HFFc6 (cell line): ENCODE measurements at regions not wholly inside any gene's neighbourhood (a gene's known extent, or its start where the extent isn't known, plus 50 kb on each side); places are given as distances from the start of the nearest gene placed in this dataset.

ENCODE experiments used
- DNase-seq: peaks from one replicate; pipeline ENCODE4 v3.0.0-alpha.2; 2018
- H3K27ac Mint-ChIP-seq: 2 replicates; pipeline ENCODE4 v1.8.0; 2020; ENCODE audit warnings: mild to moderate bottlenecking, mixed read lengths
- H3K27me3 Mint-ChIP-seq: 2 replicates; pipeline ENCODE4 v1.8.0; 2021; ENCODE audit warnings: mild to moderate bottlenecking, moderate library complexity, mixed read lengths; ENCODE audit not compliant: insufficient read depth
- H3K36me3 Mint-ChIP-seq: 2 replicates; pipeline ENCODE4 v1.8.0; 2021; ENCODE audit warnings: low read depth, mixed read lengths
- H3K4me1 Mint-ChIP-seq: 2 replicates; pipeline ENCODE4 v1.8.0; 2020; ENCODE audit warnings: low read depth, mixed read lengths
- H3K4me3 Mint-ChIP-seq: 2 replicates; pipeline ENCODE4 v1.8.0; 2020; ENCODE audit warnings: mild to moderate bottlenecking, moderate library complexity, mixed read lengths
- H3K9me3 Mint-ChIP-seq: 2 replicates; pipeline ENCODE4 v1.8.0; 2020; ENCODE audit warnings: mild to moderate bottlenecking, mixed read lengths
- TF ChIP-seq, protein P1 (sequence below): fragments of 200-600 bp; sonication (generic); IDR thresholded peaks from 2 replicates; pipeline ENCODE4 v1.5.0; 2021; ENCODE audit warnings: antibody characterized with exemption, mild to moderate bottlenecking

DNA sequence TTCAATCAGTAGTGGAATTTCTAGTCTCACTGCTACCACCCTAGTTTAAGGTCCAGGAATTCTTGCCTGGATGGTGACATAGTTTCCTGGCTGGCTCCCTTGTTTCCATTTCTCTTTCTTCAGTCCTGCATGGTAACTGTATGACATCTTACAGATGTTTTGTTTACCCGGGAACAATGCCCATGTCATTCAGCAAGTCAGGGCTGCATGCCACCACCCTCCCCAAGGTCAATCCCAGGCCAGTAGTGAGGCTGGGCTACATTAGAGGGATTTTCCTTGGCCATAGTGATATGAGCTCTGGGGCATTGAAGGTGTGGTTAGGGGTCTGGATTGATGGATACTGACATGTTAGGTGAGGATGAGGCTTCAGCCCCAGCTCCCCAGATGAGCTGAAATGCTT is 114.9 kb upstream of the E2F8 start:
- H3K36me3 Mint-ChIP-seq: no peaks in the 10 kb centered on the region
- H3K27me3 Mint-ChIP-seq: peaks cover 36% of the 10 kb centered on the region; the same call in 1 of the 2 replicates
- TF ChIP-seq, protein P1, sequence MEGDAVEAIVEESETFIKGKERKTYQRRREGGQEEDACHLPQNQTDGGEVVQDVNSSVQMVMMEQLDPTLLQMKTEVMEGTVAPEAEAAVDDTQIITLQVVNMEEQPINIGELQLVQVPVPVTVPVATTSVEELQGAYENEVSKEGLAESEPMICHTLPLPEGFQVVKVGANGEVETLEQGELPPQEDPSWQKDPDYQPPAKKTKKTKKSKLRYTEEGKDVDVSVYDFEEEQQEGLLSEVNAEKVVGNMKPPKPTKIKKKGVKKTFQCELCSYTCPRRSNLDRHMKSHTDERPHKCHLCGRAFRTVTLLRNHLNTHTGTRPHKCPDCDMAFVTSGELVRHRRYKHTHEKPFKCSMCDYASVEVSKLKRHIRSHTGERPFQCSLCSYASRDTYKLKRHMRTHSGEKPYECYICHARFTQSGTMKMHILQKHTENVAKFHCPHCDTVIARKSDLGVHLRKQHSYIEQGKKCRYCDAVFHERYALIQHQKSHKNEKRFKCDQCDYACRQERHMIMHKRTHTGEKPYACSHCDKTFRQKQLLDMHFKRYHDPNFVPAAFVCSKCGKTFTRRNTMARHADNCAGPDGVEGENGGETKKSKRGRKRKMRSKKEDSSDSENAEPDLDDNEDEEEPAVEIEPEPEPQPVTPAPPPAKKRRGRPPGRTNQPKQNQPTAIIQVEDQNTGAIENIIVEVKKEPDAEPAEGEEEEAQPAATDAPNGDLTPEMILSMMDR: no peak
- H3K4me1 Mint-ChIP-seq: no peaks in the 10 kb centered on the region; the same call in 1 of the 2 replicates
- DNase-seq: no peak
- no peak overlapping the region for H3K27ac Mint-ChIP-seq
- H3K9me3 Mint-ChIP-seq: no peaks in the 10 kb centered on the region
- H3K4me3 Mint-ChIP-seq: no peak overlapping the region

DNA sequence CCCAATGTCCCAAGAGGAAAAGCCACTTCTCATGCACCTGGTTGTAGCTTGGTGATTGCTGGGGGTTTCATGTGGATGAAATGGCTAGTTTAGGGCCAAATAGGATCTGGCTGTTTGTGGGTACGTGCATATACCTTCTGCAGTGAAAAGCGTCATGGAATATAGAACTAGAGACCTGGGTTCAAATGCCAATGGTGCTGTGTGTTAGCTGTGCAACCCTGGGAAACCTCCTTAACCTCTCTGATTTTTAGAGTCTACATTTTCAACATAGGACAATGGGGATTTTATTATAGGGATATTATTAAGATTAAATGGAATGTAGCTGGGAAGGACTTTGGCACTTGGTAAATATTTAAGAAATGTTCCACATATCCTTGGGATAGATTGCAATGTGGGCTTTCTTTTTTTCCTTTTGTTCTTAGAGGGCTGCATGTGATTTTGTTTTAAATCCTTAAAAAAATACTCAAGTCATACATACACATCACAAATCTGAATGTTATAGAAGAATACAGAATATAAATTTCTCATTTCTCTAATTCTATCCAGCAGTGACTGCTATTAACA is 112.6 kb upstream of the E2F8 start:
- H3K9me3 Mint-ChIP-seq: no peaks in the 10 kb centered on the region
- no peak overlapping the region for H3K4me3 Mint-ChIP-seq
- DNase-seq: no peak
- H3K27me3 Mint-ChIP-seq: peaks cover 51% of the 10 kb centered on the region
- TF ChIP-seq, protein P1: no peak
- H3K4me1 Mint-ChIP-seq: peaks cover 8% of the 10 kb centered on the region; the same call in 1 of the 2 replicates
- H3K36me3 Mint-ChIP-seq: no peaks in the 10 kb centered on the region
- H3K27ac Mint-ChIP-seq: no peak overlapping the region

DNA sequence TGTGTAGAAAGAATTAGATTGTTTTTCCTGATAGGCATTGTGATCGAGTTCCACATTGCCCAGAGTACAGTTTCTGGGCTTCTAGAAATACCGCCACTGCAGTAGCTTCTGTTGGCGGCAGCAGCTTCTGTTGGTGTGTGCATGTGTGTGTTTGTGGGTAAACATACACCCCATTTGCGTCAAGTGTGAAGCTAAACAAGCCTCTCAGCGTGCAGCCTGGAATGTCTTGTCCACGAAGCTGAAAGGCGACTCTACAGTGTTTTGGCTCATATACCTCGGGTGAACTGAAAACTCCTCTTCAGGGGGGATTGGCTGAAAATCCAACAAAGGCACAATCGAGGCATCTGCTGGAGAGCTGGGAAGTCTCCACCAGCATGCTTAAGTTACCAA is 112.0 kb upstream of the E2F8 start:
- no peaks in the 10 kb centered on the region for H3K9me3 Mint-ChIP-seq
- peaks cover 56% of the 10 kb centered on the region for H3K27me3 Mint-ChIP-seq
- no peak overlapping the region for H3K4me3 Mint-ChIP-seq
- TF ChIP-seq, protein P1: no peak
- no peak overlapping the region for H3K27ac Mint-ChIP-seq
- peaks cover 8% of the 10 kb centered on the region; the same call in 1 of the 2 replicates for H3K4me1 Mint-ChIP-seq
- H3K36me3 Mint-ChIP-seq: no peaks in the 10 kb centered on the region
- DNase-seq: no peak

DNA sequence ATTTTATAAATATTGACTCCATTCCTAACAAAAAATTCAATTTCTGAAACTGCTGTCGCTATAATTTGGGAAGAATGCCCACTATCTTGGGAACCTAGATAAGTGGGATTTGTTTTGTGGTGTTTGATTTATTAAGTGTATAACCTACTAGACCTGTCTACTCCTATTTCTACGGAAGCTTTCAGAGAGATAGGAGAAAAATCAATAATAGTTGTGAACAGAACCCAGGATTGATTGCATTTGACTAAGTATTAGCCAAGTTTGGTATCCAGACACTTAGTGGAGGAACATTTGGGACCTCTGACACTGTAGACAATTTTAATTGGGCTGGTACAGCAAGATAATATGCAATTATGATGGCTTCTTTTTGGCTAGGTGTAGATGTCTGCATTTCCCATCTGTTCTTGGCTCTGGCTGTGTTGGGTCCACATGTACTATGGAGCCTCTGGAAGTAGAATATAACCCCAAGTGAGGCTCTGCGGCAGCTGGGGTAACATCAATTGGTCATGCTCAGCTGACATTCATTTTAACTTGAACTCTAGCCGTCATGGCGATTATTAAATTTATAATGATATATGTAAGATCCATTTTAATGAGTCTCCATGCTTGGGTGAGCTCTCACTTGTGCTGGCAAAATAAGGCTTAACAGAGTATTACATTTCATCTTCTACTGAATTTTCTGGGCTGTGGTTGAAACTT is 111.5 kb upstream of the E2F8 start:
- no peak for DNase-seq
- Mint-ChIP-seq H3K4me1 (peaks cover 8% of the 10 kb centered on the region; the same call in 1 of the 2 replicates), H3K27ac (no peak overlapping the region), H3K36me3 (no peaks in the 10 kb centered on the region), H3K27me3 (peaks cover 61% of the 10 kb centered on the region), H3K9me3 (no peaks in the 10 kb centered on the region), H3K4me3 (no peak overlapping the region)
- TF ChIP-seq, protein P1: no peak

DNA sequence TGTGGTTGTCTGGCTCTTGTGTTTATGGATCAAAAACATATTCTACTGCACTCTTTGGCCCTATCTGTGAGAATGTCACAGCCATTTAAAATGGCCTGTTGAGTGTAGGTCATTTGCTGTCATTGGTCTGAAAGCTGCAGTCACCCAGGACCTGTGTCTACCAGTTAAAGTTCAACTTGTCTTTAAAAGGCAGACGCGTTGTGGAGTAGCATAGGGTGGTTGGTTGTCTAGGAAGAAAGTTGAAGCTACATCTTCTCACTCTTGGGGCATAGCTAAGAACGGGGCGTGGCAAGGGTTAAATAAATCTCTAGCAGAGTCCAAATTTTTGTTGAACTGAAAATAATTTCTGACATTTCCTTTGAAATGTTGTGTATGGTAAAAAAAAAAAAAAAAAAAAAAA is 110.7 kb upstream of the E2F8 start:
- H3K4me1 Mint-ChIP-seq: peaks cover 9% of the 10 kb centered on the region; the same call in 1 of the 2 replicates
- no peak overlapping the region for H3K27ac Mint-ChIP-seq
- H3K36me3 Mint-ChIP-seq: no peaks in the 10 kb centered on the region
- no peaks in the 10 kb centered on the region for H3K9me3 Mint-ChIP-seq
- peaks cover 69% of the 10 kb centered on the region for H3K27me3 Mint-ChIP-seq
- TF ChIP-seq, protein P1: no peak
- H3K4me3 Mint-ChIP-seq: no peak overlapping the region
- no peak for DNase-seq
